Stimulated activated naive CD8-positive, alpha-beta T cell treated with anti-CD3 and anti-CD28 coated beads, Interleukin-15, amount 100 ng/mL, for 72 hours (primary cell): ENCODE measurements at regions not wholly inside any gene's neighbourhood (a gene's known extent, or its start where the extent isn't known, plus 50 kb on each side); places are given as distances from the start of the nearest gene placed in this dataset.
A peak's percentile ranks its signal among the peaks of the same experiment; 100 is the strongest.
"Not testable (repeated sequence)": the region's sequence is repeated elsewhere in the genome, so short reads cannot be mapped to it uniquely, and the experiment has no call there.

Source experiments
- ATAC-seq: fragments of 150-1000 bp; cut with Tn5 transposase; 2 replicates; pipeline ENCODE4 v1.10.0; 2021; ENCODE audit warnings: mild to moderate bottlenecking, moderate library complexity
- DNase-seq, 2 donors: peaks; one replicate each; pipeline ENCODE4 v3.0.0; 2021 to 2022
- H3K27ac Mint-ChIP-seq, 2 donors: one replicate each; pipeline ENCODE4 v1.8.0; 2022; ENCODE audit warnings: mild to moderate bottlenecking in 2 of 2, mixed read lengths in 2 of 2, moderate library complexity in 2 of 2
- H3K27me3 Mint-ChIP-seq: one replicate; pipeline ENCODE4 v1.8.0; 2022; ENCODE audit warnings: mixed read lengths
- H3K4me1 Mint-ChIP-seq: one replicate; pipeline ENCODE4 v1.8.0; 2022; ENCODE audit warnings: mild to moderate bottlenecking, mixed read lengths
- H3K4me3 Mint-ChIP-seq, 2 donors: one replicate each; pipeline ENCODE4 v1.8.0; 2022; ENCODE audit warnings: mild to moderate bottlenecking in 2 of 2, mixed read lengths in 2 of 2, moderate library complexity in 1 of 2
- H3K9me3 Mint-ChIP-seq, 2 donors: one replicate each; pipeline ENCODE4 v1.8.0; 2022; ENCODE audit warnings: mixed read lengths in 2 of 2

DNA sequence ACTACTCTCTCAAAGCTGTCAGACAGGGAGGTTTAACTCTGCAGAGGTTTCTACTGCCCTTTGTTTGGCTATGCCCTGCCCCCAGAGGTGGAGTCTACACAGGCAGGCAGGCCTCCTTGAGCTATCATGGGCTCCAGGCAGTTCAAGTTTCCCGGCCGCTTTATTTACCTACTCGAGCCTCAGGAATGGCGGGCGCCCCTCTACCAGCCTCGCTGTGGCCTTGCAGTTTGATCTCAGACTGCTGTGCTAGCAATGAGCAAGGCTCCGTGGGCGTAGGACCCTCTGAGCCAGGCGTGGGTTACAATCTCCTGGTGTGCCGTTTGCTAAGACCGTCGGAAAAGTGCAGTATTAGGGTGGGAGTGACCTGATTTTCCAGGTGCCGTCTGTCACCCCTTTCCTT is 124.3 kb downstream of the PTCHD1 start:
- H3K4me3 Mint-ChIP-seq, DNase-seq, H3K27ac Mint-ChIP-seq, H3K4me1 Mint-ChIP-seq, H3K27me3 Mint-ChIP-seq, ATAC-seq: not testable (repeated sequence)
- H3K9me3 Mint-ChIP-seq = peaks cover 9 to 16% of the 10 kb centered on the region in 2 donors

DNA sequence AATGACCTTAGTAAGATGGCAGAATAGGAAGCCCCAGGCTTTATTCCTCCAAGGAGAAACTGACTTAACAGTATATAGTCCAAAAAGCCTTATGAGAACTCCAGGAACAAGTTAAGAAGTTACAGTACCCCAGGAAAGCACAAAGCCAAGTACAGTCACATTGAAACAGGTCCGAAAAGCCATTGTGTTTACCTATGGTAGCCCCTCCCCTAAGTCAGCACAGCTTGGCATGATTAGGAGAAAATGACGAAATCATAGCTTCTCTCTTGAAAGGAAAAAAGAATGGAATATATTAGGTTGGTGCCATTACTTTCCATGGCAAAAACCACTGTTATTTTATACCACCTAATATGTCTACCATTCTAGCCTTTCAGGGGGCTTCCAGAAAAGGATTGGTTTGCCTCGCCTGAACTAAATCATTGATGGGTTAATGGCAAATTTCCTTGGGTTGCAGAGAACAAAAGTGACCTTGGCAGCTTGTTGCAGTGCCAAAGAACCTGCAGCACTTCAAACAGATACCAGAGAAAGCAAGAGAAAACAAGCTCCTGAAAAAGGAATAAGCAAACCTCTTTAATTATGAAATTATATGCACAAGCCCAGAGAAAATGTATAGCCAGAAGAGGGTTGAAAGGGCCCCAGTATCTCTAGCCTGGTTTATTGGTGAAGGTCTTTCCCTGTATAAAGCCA is 130.6 kb downstream of the PTCHD1 start:
- Mint-ChIP-seq H3K27ac (no peak overlapping the region), H3K4me3 (no peak overlapping the region), H3K9me3 (peaks cover 9 to 32% of the 10 kb centered on the region in 2 donors), H3K27me3 (no peaks in the 10 kb centered on the region), H3K4me1 (no peaks in the 10 kb centered on the region)
- no peak for ATAC-seq
- no peak for DNase-seq

DNA sequence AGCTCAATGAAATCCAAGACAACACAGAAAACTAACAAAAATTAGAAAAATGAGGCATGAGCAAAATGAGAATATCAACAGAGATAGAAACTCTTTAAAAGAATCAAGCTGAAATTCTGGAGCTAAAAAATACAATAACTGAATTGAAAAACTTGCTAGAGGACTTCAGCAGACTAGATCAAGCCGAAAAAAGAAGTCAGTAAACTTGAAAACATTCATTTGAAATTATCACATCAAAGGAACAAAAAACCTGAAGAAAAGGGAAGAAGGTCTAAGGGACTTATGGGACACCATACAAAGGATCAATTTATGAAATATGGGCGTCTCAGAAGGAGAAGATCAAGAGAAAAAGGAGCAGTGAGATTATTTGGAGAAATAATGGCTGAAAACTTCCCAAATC is 131.3 kb downstream of the PTCHD1 start:
- H3K9me3 Mint-ChIP-seq = peaks cover 17 to 38% of the 10 kb centered on the region in 2 donors
- no peak overlapping the region for H3K27ac Mint-ChIP-seq
- DNase-seq (no peak), ATAC-seq (no peak)
- no peak overlapping the region for H3K4me3 Mint-ChIP-seq
- no peaks in the 10 kb centered on the region for H3K27me3 Mint-ChIP-seq
- H3K4me1 Mint-ChIP-seq = no peaks in the 10 kb centered on the region

DNA sequence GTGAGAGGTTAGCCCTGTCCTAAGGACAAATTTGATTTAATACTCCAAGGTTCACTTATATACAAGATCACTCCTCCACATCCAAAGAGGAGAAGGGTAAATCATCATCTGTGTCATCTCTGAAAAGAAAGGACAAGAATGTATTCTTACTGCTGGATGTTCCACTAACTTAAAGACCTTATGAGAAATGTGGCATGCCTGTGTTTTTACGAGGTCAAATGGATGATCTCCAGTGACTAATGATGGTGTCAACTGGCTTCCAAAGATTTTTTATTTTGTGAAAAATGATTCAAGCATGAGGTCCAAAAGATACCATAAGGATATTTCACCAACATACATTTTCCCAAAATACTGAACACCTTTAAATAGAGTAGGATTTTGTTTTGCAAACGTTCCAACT is 143.4 kb downstream of the PTCHD1 start:
- Mint-ChIP-seq H3K27me3 (no peaks in the 10 kb centered on the region), H3K9me3 (peaks cover 14 to 27% of the 10 kb centered on the region in 2 donors), H3K4me1 (no peaks in the 10 kb centered on the region), H3K4me3 (no peak overlapping the region), H3K27ac (no peak overlapping the region)
- DNase-seq (no peak), ATAC-seq (no peak)

DNA sequence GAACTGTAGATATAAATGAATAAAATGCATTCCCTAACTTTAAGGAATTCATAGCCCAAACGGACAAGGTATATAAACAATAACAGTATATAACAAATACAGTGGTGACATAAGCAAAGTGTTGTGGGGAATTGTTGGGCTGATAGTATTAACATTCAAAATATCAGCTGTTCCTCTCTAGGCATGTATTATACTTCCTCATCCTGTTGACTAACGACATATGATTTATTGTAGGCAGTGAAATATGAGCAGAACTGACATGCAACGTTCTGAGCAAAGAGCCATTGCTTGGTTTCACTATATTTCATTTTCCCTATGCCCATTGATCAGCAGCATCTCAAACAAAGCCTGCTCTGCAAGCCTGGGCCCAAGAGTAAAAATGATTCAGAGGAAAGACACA is 143.9 kb downstream of the PTCHD1 start:
- peaks cover 14 to 27% of the 10 kb centered on the region in 2 donors for H3K9me3 Mint-ChIP-seq
- no peaks in the 10 kb centered on the region for H3K27me3 Mint-ChIP-seq
- no peak overlapping the region for H3K4me3 Mint-ChIP-seq
- DNase-seq (no peak), ATAC-seq (no peak)
- H3K4me1 Mint-ChIP-seq = no peaks in the 10 kb centered on the region
- no peak overlapping the region for H3K27ac Mint-ChIP-seq

DNA sequence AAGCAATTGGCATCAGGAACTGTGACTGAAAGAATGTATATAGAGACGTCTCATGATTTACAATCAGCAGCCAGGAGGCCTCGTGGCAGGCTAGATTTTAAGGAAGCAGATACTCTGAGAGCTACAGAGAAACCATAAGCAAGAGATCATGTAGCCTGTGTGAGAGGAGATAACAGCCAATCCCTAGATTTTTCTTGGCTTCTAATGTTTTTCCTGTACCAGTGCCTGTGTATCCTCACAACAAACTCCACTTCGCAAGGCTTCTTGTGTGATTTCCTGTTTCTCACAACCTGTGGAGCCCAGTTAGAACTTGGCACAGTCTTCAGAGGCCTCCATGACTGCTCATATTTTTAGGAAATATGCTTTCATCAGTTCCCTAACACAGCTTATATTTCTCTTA is 147.9 kb downstream of the PTCHD1 start:
- no peak for ATAC-seq
- Mint-ChIP-seq H3K27me3 (no peaks in the 10 kb centered on the region), H3K27ac (no peak overlapping the region), H3K4me3 (no peak overlapping the region), H3K9me3 (peaks cover 1 to 4% of the 10 kb centered on the region in 2 donors), H3K4me1 (no peaks in the 10 kb centered on the region)
- no peak for DNase-seq

DNA sequence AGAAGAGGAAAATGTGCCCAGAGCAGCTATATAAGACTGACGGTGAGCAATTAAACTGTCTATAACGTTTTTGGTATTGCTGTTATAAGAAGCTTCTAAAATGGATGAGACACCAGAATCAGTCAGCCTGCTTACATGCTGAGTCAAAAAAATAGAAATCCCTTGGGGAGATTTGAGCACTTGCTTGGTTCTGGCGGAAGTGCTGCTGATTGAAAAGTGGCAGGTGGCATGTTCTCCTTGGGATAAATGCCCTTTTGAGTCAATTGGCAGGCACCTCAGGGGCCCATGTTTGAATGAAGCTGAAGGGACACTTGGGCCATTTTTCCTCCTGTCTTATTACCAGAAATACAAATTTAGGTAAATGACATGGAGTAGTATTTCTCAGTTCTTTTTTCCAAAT is 148.7 kb downstream of the PTCHD1 start:
- Mint-ChIP-seq H3K27me3 (no peaks in the 10 kb centered on the region), H3K9me3 (peaks cover 0 to 4% of the 10 kb centered on the region in 2 donors)

DNA sequence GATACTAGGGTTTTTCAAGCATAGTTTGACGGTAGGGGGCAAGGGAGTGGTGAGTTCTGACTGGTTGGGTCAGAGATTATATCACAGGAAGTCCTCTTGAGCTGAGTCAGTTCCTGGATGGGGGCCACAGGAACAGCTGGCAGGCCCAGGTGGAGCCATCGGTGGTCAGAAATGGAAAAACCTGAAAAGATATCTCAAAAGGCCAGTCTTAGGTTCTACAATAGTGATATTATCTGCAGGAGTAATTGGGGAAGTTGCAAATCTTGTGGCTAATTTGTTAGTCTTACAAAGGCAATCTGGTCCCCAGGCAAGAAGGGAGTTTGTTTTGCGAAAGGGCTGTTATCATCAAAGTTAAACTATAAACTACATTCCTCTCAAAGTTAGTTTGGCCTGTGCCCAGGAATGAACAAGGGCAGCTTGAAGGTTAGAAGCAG is 159.3 kb downstream of the PTCHD1 start:
- DNase-seq = peak in 1 of 2 donors; percentile 10
- Mint-ChIP-seq H3K27me3 (no peaks in the 10 kb centered on the region), H3K27ac (no peak overlapping the region), H3K4me1 (peaks cover 8% of the 10 kb centered on the region), H3K4me3 (no peak overlapping the region), H3K9me3 (no peaks in the 10 kb centered on the region)
- ATAC-seq = peak; percentile 76

More for the DNA sequence above, 148.7 kb downstream of the PTCHD1 start:
- Mint-ChIP-seq H3K27ac (no peak overlapping the region), H3K4me1 (no peaks in the 10 kb centered on the region), H3K4me3 (no peak overlapping the region)
- no peak for ATAC-seq
- no peak for DNase-seq

DNA sequence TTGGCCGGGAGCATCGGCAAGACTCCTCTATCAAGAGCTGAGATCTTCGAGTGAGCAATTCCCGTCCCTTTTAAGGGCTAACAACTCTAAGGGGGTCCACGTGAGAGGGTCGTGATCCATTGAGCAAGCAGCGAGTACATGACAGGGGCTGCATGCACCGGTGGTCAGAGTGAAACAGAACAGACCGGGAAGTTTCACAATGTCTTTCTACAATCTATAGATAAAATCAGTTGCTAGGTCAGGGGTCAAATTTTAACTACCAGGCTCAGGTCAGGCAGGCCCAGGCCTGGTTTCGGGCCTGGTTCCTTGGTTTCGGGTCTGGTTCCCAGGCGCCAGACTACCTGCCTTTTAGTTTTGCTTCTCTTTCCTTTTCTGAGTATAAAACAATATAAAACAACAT is 160.1 kb downstream of the PTCHD1 start:
- Mint-ChIP-seq H3K27ac (peak overlapping the region in 1 of 2 donors; percentile 30), H3K4me3 (no peak overlapping the region), H3K27me3 (no peaks in the 10 kb centered on the region), H3K9me3 (no peaks in the 10 kb centered on the region), H3K4me1 (peaks cover 8% of the 10 kb centered on the region)
- no peak for ATAC-seq
- DNase-seq = no peak

DNA sequence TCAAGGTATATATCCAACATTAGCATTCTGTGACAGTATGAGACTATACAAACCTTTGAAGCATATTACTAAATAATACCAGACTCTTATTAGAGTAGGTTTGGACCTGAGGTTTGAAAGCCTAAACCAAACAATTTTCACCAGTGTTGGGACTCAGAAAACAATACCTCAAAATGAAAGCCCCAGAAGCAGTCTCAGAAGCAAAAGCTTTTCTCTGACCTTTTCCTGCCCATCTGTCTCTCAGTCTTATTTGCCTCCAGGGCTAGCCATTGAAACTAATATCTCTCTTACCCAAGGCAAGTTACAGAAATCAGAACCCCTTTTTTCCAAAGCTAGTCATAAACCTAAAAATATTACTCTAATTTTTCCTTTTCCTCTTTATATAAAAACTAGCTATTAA is 163.3 kb downstream of the PTCHD1 start:
- Mint-ChIP-seq H3K4me3 (no peak overlapping the region), H3K27me3 (no peaks in the 10 kb centered on the region), H3K9me3 (no peaks in the 10 kb centered on the region), H3K4me1 (peaks cover 8% of the 10 kb centered on the region), H3K27ac (no peak overlapping the region)
- ATAC-seq (no peak), DNase-seq (no peak)

DNA sequence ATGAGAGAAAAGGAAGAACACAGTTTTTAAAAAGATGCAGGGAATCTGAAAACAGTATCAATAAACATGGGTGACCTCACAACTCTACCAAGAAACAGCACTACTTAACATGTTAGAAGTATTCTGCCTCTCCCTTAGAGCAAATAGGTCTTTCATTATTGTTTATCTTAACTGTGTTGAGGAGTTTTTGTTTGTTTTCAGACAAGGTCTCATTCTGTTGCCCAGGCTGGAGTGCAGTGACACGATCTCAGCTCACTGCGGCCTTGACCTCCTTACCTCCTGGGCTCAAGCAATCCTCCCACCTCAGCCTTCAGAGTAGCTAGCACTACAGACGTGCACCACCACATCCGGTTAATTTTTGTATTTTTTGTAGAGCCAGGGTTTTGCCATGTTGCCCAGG is 165.3 kb upstream of the PRDX4 start:
- DNase-seq (no peak), ATAC-seq (no peak)
- no peaks in the 10 kb centered on the region for H3K9me3 Mint-ChIP-seq
- no peak overlapping the region for H3K27ac Mint-ChIP-seq
- H3K27me3 Mint-ChIP-seq = no peaks in the 10 kb centered on the region
- no peaks in the 10 kb centered on the region for H3K4me1 Mint-ChIP-seq
- H3K4me3 Mint-ChIP-seq = no peak overlapping the region

DNA sequence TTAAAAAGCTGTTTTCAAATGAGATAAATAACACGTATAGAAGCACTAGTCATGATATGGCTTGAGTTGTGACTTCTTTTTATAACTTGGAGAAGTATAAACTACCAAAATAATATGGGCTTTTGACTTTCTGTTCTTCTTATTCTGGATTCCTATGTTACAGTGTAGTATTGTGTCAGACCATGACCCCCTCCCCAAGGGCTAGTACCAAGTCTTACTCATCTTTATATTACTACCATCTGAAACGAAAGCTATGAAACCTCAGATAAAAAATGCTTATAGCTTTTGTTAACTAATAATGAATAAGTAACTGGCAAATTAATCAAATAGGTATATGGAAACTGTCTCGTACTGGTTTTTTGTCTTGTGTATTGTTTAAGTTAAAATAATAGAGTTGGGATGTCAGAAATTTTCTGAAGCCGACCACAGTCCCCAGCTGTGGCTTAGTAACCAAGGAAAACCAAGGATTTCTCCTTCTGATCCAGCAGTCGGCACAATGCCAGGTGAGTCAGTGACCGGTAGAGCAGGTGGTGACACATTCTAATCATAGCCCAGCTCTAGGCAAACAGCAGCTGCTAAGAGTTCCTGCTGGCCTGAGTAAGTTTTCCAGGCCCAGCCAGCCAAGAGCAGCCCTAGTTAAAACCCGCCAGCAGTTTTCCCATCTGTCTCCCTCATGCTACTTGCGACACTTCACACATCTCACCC is 163.3 kb upstream of the PRDX4 start:
- no peak overlapping the region for H3K4me3 Mint-ChIP-seq
- no peaks in the 10 kb centered on the region for H3K4me1 Mint-ChIP-seq
- H3K9me3 Mint-ChIP-seq = peaks cover 0 to 6% of the 10 kb centered on the region in 2 donors
- DNase-seq (no peak), ATAC-seq (no peak)
- H3K27me3 Mint-ChIP-seq = no peaks in the 10 kb centered on the region
- peak overlapping the region in 1 of 2 donors; percentile 57 for H3K27ac Mint-ChIP-seq

DNA sequence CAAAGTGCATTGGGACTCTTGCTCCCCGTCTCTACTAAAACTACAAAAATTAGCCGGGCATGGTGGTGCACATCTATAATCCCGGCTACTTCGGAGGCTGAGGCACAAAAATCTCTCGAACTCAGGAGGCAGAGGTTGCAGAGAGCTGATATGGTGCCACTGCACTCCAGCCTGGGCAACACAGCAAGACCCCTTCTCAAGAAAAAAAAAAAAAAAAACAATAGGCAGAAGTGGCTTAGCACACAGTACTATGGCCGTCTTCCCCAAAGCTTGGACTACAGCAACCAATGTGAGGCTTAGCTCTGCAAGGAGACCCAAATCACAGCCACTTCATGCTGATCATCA is 162.8 kb upstream of the PRDX4 start:
- peaks cover 0 to 12% of the 10 kb centered on the region in 2 donors for H3K9me3 Mint-ChIP-seq
- H3K27ac Mint-ChIP-seq = peak overlapping the region in 1 of 2 donors; percentile 57
- no peaks in the 10 kb centered on the region for H3K4me1 Mint-ChIP-seq
- DNase-seq (no peak), ATAC-seq (no peak)
- no peak overlapping the region for H3K4me3 Mint-ChIP-seq
- no peaks in the 10 kb centered on the region for H3K27me3 Mint-ChIP-seq

DNA sequence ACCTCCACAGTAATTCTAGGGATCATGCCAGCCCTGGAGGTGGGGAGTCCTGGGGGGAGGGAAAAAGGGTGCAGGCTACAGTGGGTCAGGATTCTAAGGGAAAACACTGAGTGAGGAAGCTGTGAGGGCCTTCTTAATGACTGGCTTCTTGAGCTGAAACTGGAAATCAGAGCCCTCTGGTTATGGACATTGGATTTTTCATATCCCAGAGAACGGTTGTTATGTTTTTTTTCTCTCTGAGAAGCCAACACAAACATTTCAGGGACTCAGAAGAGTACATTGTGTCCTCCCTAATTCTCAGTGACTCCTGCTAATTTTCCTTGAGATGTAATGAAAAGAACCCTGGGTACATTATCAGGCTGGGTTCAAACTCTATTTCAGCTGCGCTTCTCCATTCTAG is 162.4 kb upstream of the PRDX4 start:
- Mint-ChIP-seq H3K4me1 (no peaks in the 10 kb centered on the region), H3K9me3 (peaks cover 0 to 13% of the 10 kb centered on the region in 2 donors), H3K27ac (no peak overlapping the region), H3K4me3 (no peak overlapping the region), H3K27me3 (no peaks in the 10 kb centered on the region)
- DNase-seq = no peak
- ATAC-seq = no peak

DNA sequence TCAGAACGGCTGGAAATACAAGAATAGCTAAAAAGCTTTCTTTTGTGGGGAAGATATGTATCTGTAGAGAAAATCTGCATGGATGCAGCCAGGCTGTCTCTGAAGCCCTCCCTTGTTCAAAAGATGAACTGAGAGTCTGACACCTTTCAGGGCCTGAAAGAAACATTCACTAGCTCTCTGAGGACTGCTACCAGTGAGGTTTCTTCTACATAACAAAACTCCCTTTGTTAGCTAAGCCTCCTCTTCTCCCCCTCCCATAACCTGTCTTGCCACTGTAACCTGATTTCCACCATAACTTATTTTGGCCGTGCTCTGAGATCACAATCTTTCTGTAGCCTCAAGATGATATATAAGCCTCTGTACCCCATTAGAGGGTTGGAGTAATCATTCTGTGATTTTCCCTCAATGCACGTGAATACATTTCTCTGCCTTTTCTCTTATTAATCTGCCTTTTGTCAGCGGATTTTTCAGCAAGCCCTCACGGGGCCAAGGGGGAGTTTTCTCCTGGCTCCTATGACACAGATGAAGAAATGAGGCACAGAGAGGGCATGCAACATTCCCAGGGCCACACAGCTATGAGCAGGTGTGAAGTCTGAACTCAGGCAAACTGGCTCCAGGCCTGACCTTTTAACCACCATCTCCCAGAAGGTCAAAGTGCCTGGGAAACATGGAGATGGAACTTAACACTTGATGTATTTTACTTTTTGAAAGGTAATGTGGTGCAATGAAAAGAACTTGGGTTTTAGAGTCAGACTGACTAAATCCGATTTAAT is 161.6 kb upstream of the PRDX4 start:
- Mint-ChIP-seq H3K27ac (no peak overlapping the region), H3K27me3 (no peaks in the 10 kb centered on the region), H3K4me1 (no peaks in the 10 kb centered on the region), H3K4me3 (no peak overlapping the region), H3K9me3 (peaks cover 0 to 13% of the 10 kb centered on the region in 2 donors)
- ATAC-seq = no peak
- no peak for DNase-seq

DNA sequence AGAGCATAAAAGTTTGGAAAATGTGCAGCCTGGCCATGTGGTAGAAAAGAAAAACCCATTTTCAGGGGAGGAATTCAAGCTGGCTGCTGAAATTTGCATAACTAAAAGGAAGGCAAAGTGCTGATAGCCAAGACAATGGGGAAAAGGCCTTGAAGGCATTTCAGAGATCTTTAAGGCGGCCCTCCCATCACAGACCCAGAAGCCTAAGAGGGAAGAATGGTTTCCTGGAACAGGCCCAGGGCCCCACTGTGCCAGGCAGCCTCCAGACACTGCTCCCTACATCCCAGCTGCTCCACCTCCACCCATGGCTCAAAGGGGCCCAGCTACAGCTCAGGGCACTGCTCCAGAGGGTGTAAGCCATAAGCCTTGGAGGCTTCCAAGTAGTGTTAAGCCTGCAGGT is 158.0 kb upstream of the PRDX4 start:
- Mint-ChIP-seq H3K9me3 (peaks cover 0 to 13% of the 10 kb centered on the region in 2 donors), H3K4me3 (no peak overlapping the region), H3K4me1 (no peaks in the 10 kb centered on the region), H3K27ac (no peak overlapping the region), H3K27me3 (no peaks in the 10 kb centered on the region)
- no peak for DNase-seq
- ATAC-seq = no peak
